ENCODE measurements at regions not wholly inside any gene's neighbourhood (a gene's known extent, or its start where the extent isn't known, plus 50 kb on each side); places are given as distances from the start of the nearest gene placed in this dataset.

DNA sequence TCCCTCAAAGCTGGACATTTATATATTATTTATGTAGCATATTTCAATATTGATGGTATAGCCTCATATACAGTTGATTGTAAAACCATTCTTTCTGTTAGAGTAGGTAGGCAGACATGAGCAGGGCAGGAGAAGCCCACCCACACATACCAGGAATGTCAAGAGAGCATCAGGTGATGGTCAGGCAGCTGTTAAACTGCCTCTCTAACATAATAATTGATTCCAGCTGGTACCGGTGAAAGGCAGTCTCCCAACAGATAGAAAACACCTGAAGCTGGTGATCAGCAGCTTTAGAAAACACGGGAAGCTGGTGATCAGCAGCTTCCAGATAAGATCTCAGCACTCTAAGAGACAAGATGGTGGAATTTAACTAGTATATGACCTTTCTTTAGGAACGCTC is 132.9 kb downstream of the SLITRK6 start:
- TF ChIP-seq CTCF (conservative IDR thresholded peaks at IDR 0.05) = no peak
- TF ChIP-seq EZH2 (IDR thresholded peaks at IDR 0.05; ENCODE audit: low read depth) = no peak

Measured in PC-9 (cell line).